ENCODE measurements at regions not wholly inside any gene's neighbourhood (a gene's known extent, or its start where the extent isn't known, plus 50 kb on each side); places are given as distances from the start of the nearest gene placed in this dataset.

DNA sequence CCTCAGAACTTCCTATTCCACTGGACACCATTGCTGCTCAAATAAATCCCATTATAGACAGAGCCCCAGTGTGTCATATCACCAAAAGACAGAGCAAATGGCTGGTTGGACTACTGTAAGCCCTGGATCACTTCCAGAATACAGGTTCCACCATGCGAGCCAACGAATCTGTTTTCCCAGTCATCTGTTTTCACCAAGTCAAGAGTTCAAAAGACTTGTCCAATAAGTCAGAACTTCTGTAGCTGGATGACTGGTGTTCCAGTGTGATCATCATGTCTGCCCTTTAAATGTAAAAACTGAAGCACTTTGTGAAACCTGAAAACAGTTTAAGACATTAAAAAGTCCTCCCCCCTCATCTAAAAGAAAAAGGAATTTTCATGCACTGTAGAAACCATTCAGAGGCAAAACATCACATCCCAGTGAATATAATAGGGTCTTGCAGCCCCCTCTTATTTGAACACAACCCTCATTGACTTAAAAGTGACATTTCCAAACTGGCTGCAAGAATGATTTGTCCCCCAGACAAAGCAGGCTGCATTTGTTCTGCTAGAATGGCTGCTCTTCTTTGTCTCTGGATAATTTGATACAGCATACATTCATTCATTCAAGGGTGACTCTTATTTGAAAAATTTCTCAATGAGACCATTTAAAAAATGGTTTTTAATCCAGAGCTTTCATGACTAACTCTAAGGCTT is 64.6 kb upstream of the TANC1 start:
- no peak overlapping the region for H3K9ac ChIP-seq (ENCODE audit: low read depth, low read length)
- H3K4me3 ChIP-seq (ENCODE audit: low read depth in 1 of 2, low read length in 2 of 2), result no peak overlapping the region
- no peak overlapping the region for H2AFZ ChIP-seq (ENCODE audit: low read depth, low read length)
- H3K9me3 ChIP-seq (ENCODE audit: insufficient read depth, low read length, severe bottlenecking), result no peaks in the 10 kb centered on the region
- H3K79me2 ChIP-seq (ENCODE audit: insufficient read depth, low read length), result no peaks in the 10 kb centered on the region
- DNase-seq, result no peak
- no peaks in the 10 kb centered on the region for H3K27me3 ChIP-seq (ENCODE audit: insufficient read depth, low read length, poor library complexity)
- no peak overlapping the region for H3K27ac ChIP-seq (ENCODE audit: low read length)
- H3K4me2 ChIP-seq (ENCODE audit: insufficient read depth, low read length), result no peak overlapping the region
- TF ChIP-seq, protein P1, sequence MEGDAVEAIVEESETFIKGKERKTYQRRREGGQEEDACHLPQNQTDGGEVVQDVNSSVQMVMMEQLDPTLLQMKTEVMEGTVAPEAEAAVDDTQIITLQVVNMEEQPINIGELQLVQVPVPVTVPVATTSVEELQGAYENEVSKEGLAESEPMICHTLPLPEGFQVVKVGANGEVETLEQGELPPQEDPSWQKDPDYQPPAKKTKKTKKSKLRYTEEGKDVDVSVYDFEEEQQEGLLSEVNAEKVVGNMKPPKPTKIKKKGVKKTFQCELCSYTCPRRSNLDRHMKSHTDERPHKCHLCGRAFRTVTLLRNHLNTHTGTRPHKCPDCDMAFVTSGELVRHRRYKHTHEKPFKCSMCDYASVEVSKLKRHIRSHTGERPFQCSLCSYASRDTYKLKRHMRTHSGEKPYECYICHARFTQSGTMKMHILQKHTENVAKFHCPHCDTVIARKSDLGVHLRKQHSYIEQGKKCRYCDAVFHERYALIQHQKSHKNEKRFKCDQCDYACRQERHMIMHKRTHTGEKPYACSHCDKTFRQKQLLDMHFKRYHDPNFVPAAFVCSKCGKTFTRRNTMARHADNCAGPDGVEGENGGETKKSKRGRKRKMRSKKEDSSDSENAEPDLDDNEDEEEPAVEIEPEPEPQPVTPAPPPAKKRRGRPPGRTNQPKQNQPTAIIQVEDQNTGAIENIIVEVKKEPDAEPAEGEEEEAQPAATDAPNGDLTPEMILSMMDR (IDR thresholded peaks at IDR 0.05; ENCODE audit: borderline replicate concordance, extremely low read depth, low read length, poor library complexity, severe bottlenecking), result no peak
- no peak for TF ChIP-seq EZH2 (IDR thresholded peaks at IDR 0.05; ENCODE audit: borderline replicate concordance, low read depth, low read length, severe bottlenecking)
- H3K36me3 ChIP-seq (ENCODE audit: insufficient read depth, low read length), result no peaks in the 10 kb centered on the region
- no peaks in the 10 kb centered on the region for H3K4me1 ChIP-seq (ENCODE audit: insufficient read depth, low read length)
- ATAC-seq (ENCODE audit: insufficient read depth, low read depth), result no peak
- no peaks in the 10 kb centered on the region for H4K20me1 ChIP-seq (ENCODE audit: insufficient read depth, low read length)

DNA sequence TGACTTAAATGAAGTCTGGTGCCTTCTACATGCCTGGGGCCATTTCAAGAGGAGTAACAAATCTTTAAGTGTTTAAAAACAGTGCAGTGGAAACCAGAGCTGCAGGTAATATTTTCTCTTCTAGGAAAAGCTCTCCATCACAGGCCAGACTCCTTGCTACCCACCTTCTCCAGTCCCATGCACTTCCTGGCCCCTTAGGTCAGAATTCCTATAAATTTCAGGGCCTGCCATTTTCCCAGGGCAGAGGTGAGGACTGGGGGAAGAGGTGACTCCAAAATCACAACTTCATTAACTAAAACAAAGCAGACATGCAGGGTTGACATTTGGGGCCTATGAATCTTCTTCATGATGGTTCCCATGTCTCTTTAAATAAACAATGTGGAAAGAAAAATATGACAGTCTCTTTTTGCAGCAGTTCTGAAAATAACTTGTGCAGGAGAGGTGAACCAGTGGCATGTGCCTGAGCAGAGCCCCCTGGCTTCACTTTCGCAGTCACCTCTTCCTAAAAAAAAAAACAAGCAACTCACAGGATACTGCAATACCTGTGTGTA is 63.7 kb upstream of the TANC1 start:
- TF ChIP-seq, protein P1 (IDR thresholded peaks at IDR 0.05; ENCODE audit: borderline replicate concordance, extremely low read depth, low read length, poor library complexity, severe bottlenecking), result no peak
- no peak for TF ChIP-seq EZH2 (IDR thresholded peaks at IDR 0.05; ENCODE audit: borderline replicate concordance, low read depth, low read length, severe bottlenecking)

DNA sequence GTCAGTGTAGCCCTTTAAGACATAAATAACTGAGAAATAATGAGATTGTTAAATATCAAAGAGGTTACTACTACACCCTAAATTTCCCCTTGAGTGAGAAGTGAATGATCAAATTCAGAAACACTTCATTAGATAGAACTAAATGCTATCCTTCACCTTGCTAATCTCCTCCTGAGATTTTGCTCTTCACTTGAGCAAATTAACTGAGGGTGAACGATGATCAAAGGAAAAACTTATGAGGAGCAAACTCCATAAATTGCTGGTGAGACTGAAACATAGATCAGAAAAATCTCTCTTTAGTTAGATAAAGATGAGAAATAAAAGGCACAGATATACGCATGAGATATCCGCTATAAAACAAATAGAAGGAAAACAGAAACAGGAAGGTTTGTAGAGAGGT is 63.1 kb upstream of the TANC1 start:
- Histone ChIP-seq H3K36me3 (ENCODE audit: insufficient read depth, low read length) (no peaks in the 10 kb centered on the region), H3K27ac (ENCODE audit: low read length) (no peak overlapping the region), H3K4me1 (ENCODE audit: insufficient read depth, low read length) (no peaks in the 10 kb centered on the region), H3K9me3 (ENCODE audit: insufficient read depth, low read length, severe bottlenecking) (no peaks in the 10 kb centered on the region), H3K4me2 (ENCODE audit: insufficient read depth, low read length) (no peak overlapping the region), H2AFZ (ENCODE audit: low read depth, low read length) (no peak overlapping the region), H3K9ac (ENCODE audit: low read depth, low read length) (no peak overlapping the region), H4K20me1 (ENCODE audit: insufficient read depth, low read length) (no peaks in the 10 kb centered on the region), H3K4me3 (ENCODE audit: low read depth in 1 of 2, low read length in 2 of 2) (no peak overlapping the region), H3K79me2 (ENCODE audit: insufficient read depth, low read length) (no peaks in the 10 kb centered on the region), H3K27me3 (ENCODE audit: insufficient read depth, low read length, poor library complexity) (no peaks in the 10 kb centered on the region)
- ATAC-seq (ENCODE audit: insufficient read depth, low read depth) (no peak), DNase-seq (no peak)
- TF ChIP-seq, protein P1 (IDR thresholded peaks at IDR 0.05; ENCODE audit: borderline replicate concordance, extremely low read depth, low read length, poor library complexity, severe bottlenecking), result no peak
- TF ChIP-seq EZH2 (IDR thresholded peaks at IDR 0.05; ENCODE audit: borderline replicate concordance, low read depth, low read length, severe bottlenecking), result no peak

More for the DNA sequence above, 63.7 kb upstream of the TANC1 start:
- Histone ChIP-seq H2AFZ (ENCODE audit: low read depth, low read length) (no peak overlapping the region), H3K4me1 (ENCODE audit: insufficient read depth, low read length) (no peaks in the 10 kb centered on the region), H3K36me3 (ENCODE audit: insufficient read depth, low read length) (no peaks in the 10 kb centered on the region), H3K4me2 (ENCODE audit: insufficient read depth, low read length) (no peak overlapping the region), H3K79me2 (ENCODE audit: insufficient read depth, low read length) (no peaks in the 10 kb centered on the region), H3K27ac (ENCODE audit: low read length) (no peak overlapping the region), H3K9ac (ENCODE audit: low read depth, low read length) (no peak overlapping the region), H4K20me1 (ENCODE audit: insufficient read depth, low read length) (no peaks in the 10 kb centered on the region), H3K27me3 (ENCODE audit: insufficient read depth, low read length, poor library complexity) (no peaks in the 10 kb centered on the region), H3K4me3 (ENCODE audit: low read depth in 1 of 2, low read length in 2 of 2) (no peak overlapping the region), H3K9me3 (ENCODE audit: insufficient read depth, low read length, severe bottlenecking) (no peaks in the 10 kb centered on the region)
- no peak for ATAC-seq (ENCODE audit: insufficient read depth, low read depth)
- DNase-seq, result no peak
